DND-41 (cell line): ENCODE measurements at regions not wholly inside any gene's neighbourhood (a gene's known extent, or its start where the extent isn't known, plus 50 kb on each side); places are given as distances from the start of the nearest gene placed in this dataset.

ENCODE experiments used
- ATAC-seq: fragments of 200-7000 bp; cut with Tn5 transposase; 3 replicates; pipeline ENCODE4 v1.9.1; 2021; ENCODE audit warnings: low read depth; ENCODE audit not compliant: insufficient read depth
- DNase-seq: peaks from one replicate; pipeline ENCODE4 v3.0.0-alpha.2; 2020
- H2AFZ ChIP-seq: 2 replicates; pipeline ENCODE4 v1.6.0; 2012; ENCODE audit warnings: low read depth, low read length
- H3K27ac ChIP-seq: 2 replicates; pipeline ENCODE4 v1.5.1; 2012; ENCODE audit warnings: low read length, inconsistent platforms
- H3K27me3 ChIP-seq: fragments of 200-600 bp; sonication (generic); 2 replicates; pipeline ENCODE4 v1.6.0; 2012; ENCODE audit warnings: low read length, mild to moderate bottlenecking, inconsistent platforms; ENCODE audit not compliant: insufficient read depth, poor library complexity
- H3K36me3 ChIP-seq: 2 replicates; pipeline ENCODE4 v1.5.1; 2012; ENCODE audit warnings: low read length, inconsistent platforms; ENCODE audit not compliant: insufficient read depth
- H3K4me1 ChIP-seq: 2 replicates; pipeline ENCODE4 v1.5.1; 2012; ENCODE audit warnings: mild to moderate bottlenecking, low read length; ENCODE audit not compliant: insufficient read depth
- H3K4me2 ChIP-seq: 2 replicates; pipeline ENCODE4 v1.6.0; 2012; ENCODE audit warnings: mild to moderate bottlenecking, moderate library complexity, low read length, inconsistent platforms; ENCODE audit not compliant: insufficient read depth
- H3K4me3 ChIP-seq, 2 experiments: fragments of 200-600 bp in 1 of 2; shearing (Covaris generic) in 1 of 2; 2 replicates each; pipeline ENCODE4 v1.5.1; 2012 to 2016; ENCODE audit warnings: inconsistent platforms in 2 of 2, low read length in 2 of 2, mild to moderate bottlenecking in 2 of 2, low read depth in 1 of 2, moderate library complexity in 1 of 2
- H3K79me2 ChIP-seq: 2 replicates; pipeline ENCODE4 v1.6.0; 2012; ENCODE audit warnings: low read length, inconsistent platforms; ENCODE audit not compliant: insufficient read depth
- H3K9ac ChIP-seq: 2 replicates; pipeline ENCODE4 v1.6.0; 2012; ENCODE audit warnings: low read depth, mild to moderate bottlenecking, inconsistent platforms, low read length, moderate library complexity
- H3K9me3 ChIP-seq: 2 replicates; pipeline ENCODE4 v1.5.1; 2012; ENCODE audit warnings: low read length, moderate library complexity, mild to moderate bottlenecking, inconsistent platforms; ENCODE audit not compliant: insufficient read depth, severe bottlenecking
- H4K20me1 ChIP-seq: 2 replicates; pipeline ENCODE4 v1.6.0; 2012; ENCODE audit warnings: low read length; ENCODE audit not compliant: insufficient read depth
- CTCF ChIP-seq: IDR thresholded peaks from 2 replicates; pipeline ENCODE4 v1.5.1; 2012; ENCODE audit warnings: borderline replicate concordance, low read length, moderate library complexity, mild to moderate bottlenecking; ENCODE audit not compliant: poor library complexity, severe bottlenecking; ENCODE audit errors: extremely low read depth
- EZH2 ChIP-seq: IDR thresholded peaks from 3 replicates; pipeline ENCODE4 v1.6.1; 2012; ENCODE audit warnings: borderline replicate concordance, low read depth, mild to moderate bottlenecking, moderate library complexity, low read length, inconsistent platforms; ENCODE audit not compliant: severe bottlenecking

GRCh38 chr4:29121586-29121985, 1598.6 kb upstream of the PCDH7 start:
- Histone ChIP-seq H3K9ac (no peak overlapping the region), H3K4me1 (no peaks in the 10 kb centered on the region), H4K20me1 (no peaks in the 10 kb centered on the region), H3K4me2 (no peak overlapping the region), H3K27me3 (no peaks in the 10 kb centered on the region), H2AFZ (no peak overlapping the region), H3K36me3 (no peaks in the 10 kb centered on the region), H3K27ac (no peak overlapping the region), H3K9me3 (no peaks in the 10 kb centered on the region), H3K4me3 (no peak overlapping the region), H3K79me2 (no peaks in the 10 kb centered on the region)
- no peak for ATAC-seq
- no peak for DNase-seq
- no peak for TF ChIP-seq EZH2
- no peak for TF ChIP-seq CTCF

- H3K79me2 ChIP-seq: no peaks in the 10 kb centered on the region
- no peaks in the 10 kb centered on the region for H3K36me3 ChIP-seq
- no peak for TF ChIP-seq EZH2
- no peak for TF ChIP-seq CTCF
- H3K4me2 ChIP-seq: no peak overlapping the region
- H2AFZ ChIP-seq: no peak overlapping the region
- H4K20me1 ChIP-seq: no peaks in the 10 kb centered on the region
- no peaks in the 10 kb centered on the region for H3K9me3 ChIP-seq
- no peak for DNase-seq
- H3K4me1 ChIP-seq: no peaks in the 10 kb centered on the region
- H3K27me3 ChIP-seq: no peaks in the 10 kb centered on the region
- no peak for ATAC-seq
- no peak overlapping the region for H3K4me3 ChIP-seq
- no peak overlapping the region for H3K27ac ChIP-seq
- no peak overlapping the region for H3K9ac ChIP-seq
Observed at GRCh38 chr4:29128810-29129209, 1591.4 kb upstream of the PCDH7 start.

GRCh38 chr4:29131304-29131703, 1588.9 kb upstream of the PCDH7 start:
- Histone ChIP-seq H3K27ac (no peak overlapping the region), H3K27me3 (no peaks in the 10 kb centered on the region), H2AFZ (no peak overlapping the region), H3K9me3 (no peaks in the 10 kb centered on the region), H3K9ac (no peak overlapping the region), H4K20me1 (no peaks in the 10 kb centered on the region), H3K4me3 (no peak overlapping the region), H3K36me3 (no peaks in the 10 kb centered on the region), H3K4me1 (no peaks in the 10 kb centered on the region), H3K79me2 (no peaks in the 10 kb centered on the region), H3K4me2 (no peak overlapping the region)
- ATAC-seq (no peak), DNase-seq (no peak)
- TF ChIP-seq EZH2 (no peak), CTCF (no peak)

GRCh38 chr4:29142708-29143107, 1577.5 kb upstream of the PCDH7 start:
- Histone ChIP-seq H3K79me2 (no peaks in the 10 kb centered on the region), H3K4me3 (no peak overlapping the region), H4K20me1 (no peaks in the 10 kb centered on the region), H3K27me3 (no peaks in the 10 kb centered on the region), H3K36me3 (no peaks in the 10 kb centered on the region), H3K27ac (no peak overlapping the region), H3K9me3 (no peaks in the 10 kb centered on the region), H3K4me2 (no peak overlapping the region), H2AFZ (no peak overlapping the region), H3K9ac (no peak overlapping the region), H3K4me1 (no peaks in the 10 kb centered on the region)
- DNase-seq: no peak
- no peak for ATAC-seq
- TF ChIP-seq CTCF (no peak), EZH2 (no peak)
